ENCODE measurements at regions not wholly inside any gene's neighbourhood (a gene's known extent, or its start where the extent isn't known, plus 50 kb on each side); places are given as distances from the start of the nearest gene placed in this dataset.

- Histone ChIP-seq H3K4me2 (no peak overlapping the region), H3K4me3 (no peak overlapping the region), H3K27ac (ENCODE audit: low read depth) (no peak overlapping the region), H3K79me2 (replicated peaks; ENCODE audit: insufficient read depth) (no peaks in the 10 kb centered on the region), H2AFZ (no peak overlapping the region), H3F3A (replicated peaks; ENCODE audit: low read depth) (no peaks in the 10 kb centered on the region), H3K9me2 (ENCODE audit: insufficient read depth) (no peaks in the 10 kb centered on the region), H3K27me3 (ENCODE audit: insufficient read depth) (no peaks in the 10 kb centered on the region), H3K36me3 (ENCODE audit: insufficient read depth) (no peaks in the 10 kb centered on the region), H3K4me1 (ENCODE audit: insufficient read depth) (no peaks in the 10 kb centered on the region), H4K20me1 (replicated peaks; ENCODE audit: insufficient read depth) (no peaks in the 10 kb centered on the region)
- DNase-seq (ENCODE audit: low spot score) = no peak
- TF ChIP-seq NANOG (IDR thresholded peaks at IDR 0.05; ENCODE audit: borderline replicate concordance) (no peak), JUNB (IDR thresholded peaks at IDR 0.05; ENCODE audit: unreplicated experiment) (no peak), ZNF331 (CRISPR knock-in tag; IDR thresholded peaks at IDR 0.05; ENCODE audit: low read depth) (no peak), ZNF462 (CRISPR knock-in tag; IDR thresholded peaks at IDR 0.05) (no peak), EZH2phosphoT487 (IDR thresholded peaks at IDR 0.05; ENCODE audit: unreplicated experiment) (no peak), CREB1 (CRISPR knock-in tag; IDR thresholded peaks at IDR 0.05; ENCODE audit: low read depth) (no peak), EZH2 (IDR thresholded peaks at IDR 0.05; ENCODE audit: low read depth, unreplicated experiment) (no peak)
- TF ChIP-seq, protein P1, sequence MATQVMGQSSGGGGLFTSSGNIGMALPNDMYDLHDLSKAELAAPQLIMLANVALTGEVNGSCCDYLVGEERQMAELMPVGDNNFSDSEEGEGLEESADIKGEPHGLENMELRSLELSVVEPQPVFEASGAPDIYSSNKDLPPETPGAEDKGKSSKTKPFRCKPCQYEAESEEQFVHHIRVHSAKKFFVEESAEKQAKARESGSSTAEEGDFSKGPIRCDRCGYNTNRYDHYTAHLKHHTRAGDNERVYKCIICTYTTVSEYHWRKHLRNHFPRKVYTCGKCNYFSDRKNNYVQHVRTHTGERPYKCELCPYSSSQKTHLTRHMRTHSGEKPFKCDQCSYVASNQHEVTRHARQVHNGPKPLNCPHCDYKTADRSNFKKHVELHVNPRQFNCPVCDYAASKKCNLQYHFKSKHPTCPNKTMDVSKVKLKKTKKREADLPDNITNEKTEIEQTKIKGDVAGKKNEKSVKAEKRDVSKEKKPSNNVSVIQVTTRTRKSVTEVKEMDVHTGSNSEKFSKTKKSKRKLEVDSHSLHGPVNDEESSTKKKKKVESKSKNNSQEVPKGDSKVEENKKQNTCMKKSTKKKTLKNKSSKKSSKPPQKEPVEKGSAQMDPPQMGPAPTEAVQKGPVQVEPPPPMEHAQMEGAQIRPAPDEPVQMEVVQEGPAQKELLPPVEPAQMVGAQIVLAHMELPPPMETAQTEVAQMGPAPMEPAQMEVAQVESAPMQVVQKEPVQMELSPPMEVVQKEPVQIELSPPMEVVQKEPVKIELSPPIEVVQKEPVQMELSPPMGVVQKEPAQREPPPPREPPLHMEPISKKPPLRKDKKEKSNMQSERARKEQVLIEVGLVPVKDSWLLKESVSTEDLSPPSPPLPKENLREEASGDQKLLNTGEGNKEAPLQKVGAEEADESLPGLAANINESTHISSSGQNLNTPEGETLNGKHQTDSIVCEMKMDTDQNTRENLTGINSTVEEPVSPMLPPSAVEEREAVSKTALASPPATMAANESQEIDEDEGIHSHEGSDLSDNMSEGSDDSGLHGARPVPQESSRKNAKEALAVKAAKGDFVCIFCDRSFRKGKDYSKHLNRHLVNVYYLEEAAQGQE (IDR thresholded peaks at IDR 0.05; ENCODE audit: unreplicated experiment) = no peak
- TF ChIP-seq, protein P2, sequence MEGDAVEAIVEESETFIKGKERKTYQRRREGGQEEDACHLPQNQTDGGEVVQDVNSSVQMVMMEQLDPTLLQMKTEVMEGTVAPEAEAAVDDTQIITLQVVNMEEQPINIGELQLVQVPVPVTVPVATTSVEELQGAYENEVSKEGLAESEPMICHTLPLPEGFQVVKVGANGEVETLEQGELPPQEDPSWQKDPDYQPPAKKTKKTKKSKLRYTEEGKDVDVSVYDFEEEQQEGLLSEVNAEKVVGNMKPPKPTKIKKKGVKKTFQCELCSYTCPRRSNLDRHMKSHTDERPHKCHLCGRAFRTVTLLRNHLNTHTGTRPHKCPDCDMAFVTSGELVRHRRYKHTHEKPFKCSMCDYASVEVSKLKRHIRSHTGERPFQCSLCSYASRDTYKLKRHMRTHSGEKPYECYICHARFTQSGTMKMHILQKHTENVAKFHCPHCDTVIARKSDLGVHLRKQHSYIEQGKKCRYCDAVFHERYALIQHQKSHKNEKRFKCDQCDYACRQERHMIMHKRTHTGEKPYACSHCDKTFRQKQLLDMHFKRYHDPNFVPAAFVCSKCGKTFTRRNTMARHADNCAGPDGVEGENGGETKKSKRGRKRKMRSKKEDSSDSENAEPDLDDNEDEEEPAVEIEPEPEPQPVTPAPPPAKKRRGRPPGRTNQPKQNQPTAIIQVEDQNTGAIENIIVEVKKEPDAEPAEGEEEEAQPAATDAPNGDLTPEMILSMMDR (conservative IDR thresholded peaks at IDR 0.05; ENCODE audit: low read depth in 2 of 2) = no peak
- Mint-ChIP-seq H3K36me3 (ENCODE audit: low read depth) (no peaks in the 10 kb centered on the region), H3K27me3 (ENCODE audit: insufficient read depth, low read depth, poor library complexity) (peaks cover 3% of the 10 kb centered on the region), H3K27ac (no peak overlapping the region), H3K9me3 (no peaks in the 10 kb centered on the region), H3K4me1 (peaks cover 2% of the 10 kb centered on the region; the same call in 2 of the 3 replicates), H3K4me3 (no peak overlapping the region)
- no peak; the same call in 2 of the 3 replicates for ATAC-seq
Observed at GRCh38 chr18:25416374-25416773, 64.4 kb upstream of the ZNF521 start.

Data from GM23338 (cell line).